Spleen (tissue), 7 donors: ENCODE measurements at regions not wholly inside any gene's neighbourhood (a gene's known extent, or its start where the extent isn't known, plus 50 kb on each side); places are given as distances from the start of the nearest gene placed in this dataset.

Experiments used
- CTCF ChIP-seq, 11 experiments: fragments of 200-600 bp in 7 of 11; fragments of 450-650 bp in 4 of 11; sonication (generic) in 4 of 11; IDR thresholded peaks in 8 of 11; conservative IDR thresholded peaks in 3 of 11; 1 replicate in 7 of 11; 2 replicates in 4 of 11; pipeline versions ENCODE4 v1.4.0 to v1.8.0; 2016 to 2021; ENCODE audit warnings: antibody characterized with exemption in 11 of 11, inconsistent platforms in 4 of 11, mild to moderate bottlenecking in 1 of 11
- POLR2A ChIP-seq, 3 donors: fragments of 450-650 bp; IDR thresholded peaks; one replicate each; pipeline ENCODE4 v1.5.1; 2017; ENCODE audit warnings: antibody characterized with exemption in 3 of 3, mild to moderate bottlenecking in 1 of 3
- POLR2AphosphoS5 ChIP-seq, 3 donors: sonication (generic); formaldehyde crosslinking; IDR thresholded peaks; one replicate each; pipeline ENCODE4 v1.5.1; 2017; ENCODE audit warnings: antibody characterized with exemption in 3 of 3
- donor health status: DM: no; HTN: no; CAD: no; lungs with moderate emphysema.
- donor health status: DM: no; HTN: no; CAD: no.
- donor health status: DM: no; HTN: no; CAD: no.

DNA sequence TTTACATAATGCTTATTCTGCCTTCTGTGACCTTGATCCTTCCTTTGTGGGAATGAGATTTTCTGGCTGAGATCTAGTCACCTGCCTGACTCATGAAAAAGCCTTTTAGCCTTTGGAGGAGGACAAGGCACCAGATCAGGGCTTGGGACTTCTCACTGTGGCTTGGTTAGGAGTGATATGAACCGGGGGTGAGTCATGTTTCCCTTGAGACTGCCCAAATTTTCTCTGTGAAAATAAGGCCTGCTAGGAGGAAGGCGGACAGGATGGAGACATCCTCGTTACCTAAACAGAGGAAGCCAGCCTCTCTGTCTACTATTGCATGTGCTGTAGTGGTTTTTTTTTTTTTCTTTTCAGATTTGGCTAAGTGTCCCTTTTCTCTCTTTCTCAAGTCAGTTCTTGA, 57.8 kb downstream of the EVX1 start:
- TF ChIP-seq POLR2A (IDR thresholded peaks at IDR 0.05) (no peak), CTCF (IDR thresholded peaks at IDR 0.05 in 8 of 11, conservative IDR thresholded peaks at IDR 0.05 in 3 of 11) (no peak), POLR2AphosphoS5 (IDR thresholded peaks at IDR 0.05) (no peak)
